Fibroblast of villous mesenchyme (primary cell): ENCODE measurements at regions not wholly inside any gene's neighbourhood (a gene's known extent, or its start where the extent isn't known, plus 50 kb on each side); places are given as distances from the start of the nearest gene placed in this dataset.
A peak's percentile ranks its signal among the peaks of the same experiment; 100 is the strongest.

Experiments used
- DNase-seq: peaks from one replicate; pipeline ENCODE4 v3.0.0-alpha.2; 2010; ENCODE audit warnings: low read depth
- H3K4me3 ChIP-seq: 2 replicates; pipeline ENCODE4 v1.5.1; 2011; ENCODE audit warnings: low read depth, mild to moderate bottlenecking, low read length
- CTCF ChIP-seq: IDR thresholded peaks from 2 replicates; pipeline ENCODE4 v1.5.1; 2012; ENCODE audit warnings: low read depth, mild to moderate bottlenecking, low read length; ENCODE audit not compliant: insufficient read depth

- H3K4me3 ChIP-seq: no peak overlapping the region
- peak; percentile 81 for DNase-seq
- TF ChIP-seq CTCF: no peak
Observed at GRCh38 chr2:12430407-12431133, 286.2 kb upstream of the TRIB2 start.

DNA sequence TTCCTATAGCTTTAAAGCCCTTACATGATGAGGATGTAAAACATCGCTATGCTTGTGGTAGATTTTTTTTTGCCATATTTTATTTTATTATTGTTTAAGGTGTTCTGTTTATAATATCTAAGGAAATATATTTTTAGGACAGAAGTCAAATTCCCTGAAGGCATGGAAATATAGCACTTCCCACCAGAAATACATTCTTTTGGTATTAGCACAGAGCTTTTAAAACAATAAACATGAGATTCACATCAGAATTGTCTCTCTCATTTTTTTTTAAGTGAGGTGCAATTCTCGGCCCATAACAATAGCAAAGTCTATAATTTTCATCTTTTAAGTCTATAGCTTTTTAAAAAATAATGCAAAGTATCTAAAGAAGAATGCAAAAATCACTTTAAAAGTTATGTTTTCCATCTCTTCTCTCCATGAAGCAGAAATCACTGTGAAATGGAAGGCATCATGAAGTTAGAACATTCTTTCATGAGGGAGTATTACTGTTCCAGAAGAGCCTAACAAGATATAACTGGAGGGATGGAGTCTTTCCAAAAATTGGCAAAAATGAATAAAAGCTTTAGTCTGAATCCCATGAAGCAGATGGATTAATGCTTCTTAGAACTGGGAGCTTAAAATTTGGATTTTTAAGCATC, 283.6 kb upstream of the TRIB2 start:
- no peak for TF ChIP-seq CTCF
- DNase-seq: peak; percentile 31

GRCh38 chr2:12433626-12433990, 283.1 kb upstream of the TRIB2 start:
- DNase-seq: no peak
- TF ChIP-seq CTCF: no peak

More for the DNA sequence above, 283.6 kb upstream of the TRIB2 start:
- H3K4me3 ChIP-seq: no peak overlapping the region

DNA sequence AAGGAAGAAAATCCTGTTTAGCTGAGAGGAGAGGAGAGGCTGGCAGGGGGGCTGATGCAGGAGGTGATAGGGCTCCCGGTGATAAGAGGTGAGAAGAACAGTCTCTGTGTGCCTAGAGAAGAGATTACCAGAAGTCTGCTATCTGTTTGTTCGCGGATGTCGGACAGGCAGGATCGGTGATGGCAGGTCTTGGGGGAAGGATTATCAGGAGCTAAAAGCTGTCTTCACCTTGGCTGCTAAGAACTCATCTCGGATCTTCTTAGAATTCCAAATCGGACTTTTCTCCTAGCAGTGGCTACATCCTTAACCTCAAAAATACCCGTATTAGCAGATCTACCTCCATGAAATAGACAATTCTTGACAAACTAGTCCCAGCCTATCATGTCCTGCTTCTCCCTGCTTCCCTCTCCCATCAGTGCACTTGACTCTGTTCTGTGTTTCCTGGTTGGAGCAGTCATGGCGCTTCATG, 282.1 kb upstream of the TRIB2 start:
- H3K4me3 ChIP-seq: no peak overlapping the region
- TF ChIP-seq CTCF: no peak
- DNase-seq: no peak

More at GRCh38 chr2:12433626-12433990, 283.1 kb upstream of the TRIB2 start:
- H3K4me3 ChIP-seq: no peak overlapping the region

DNA sequence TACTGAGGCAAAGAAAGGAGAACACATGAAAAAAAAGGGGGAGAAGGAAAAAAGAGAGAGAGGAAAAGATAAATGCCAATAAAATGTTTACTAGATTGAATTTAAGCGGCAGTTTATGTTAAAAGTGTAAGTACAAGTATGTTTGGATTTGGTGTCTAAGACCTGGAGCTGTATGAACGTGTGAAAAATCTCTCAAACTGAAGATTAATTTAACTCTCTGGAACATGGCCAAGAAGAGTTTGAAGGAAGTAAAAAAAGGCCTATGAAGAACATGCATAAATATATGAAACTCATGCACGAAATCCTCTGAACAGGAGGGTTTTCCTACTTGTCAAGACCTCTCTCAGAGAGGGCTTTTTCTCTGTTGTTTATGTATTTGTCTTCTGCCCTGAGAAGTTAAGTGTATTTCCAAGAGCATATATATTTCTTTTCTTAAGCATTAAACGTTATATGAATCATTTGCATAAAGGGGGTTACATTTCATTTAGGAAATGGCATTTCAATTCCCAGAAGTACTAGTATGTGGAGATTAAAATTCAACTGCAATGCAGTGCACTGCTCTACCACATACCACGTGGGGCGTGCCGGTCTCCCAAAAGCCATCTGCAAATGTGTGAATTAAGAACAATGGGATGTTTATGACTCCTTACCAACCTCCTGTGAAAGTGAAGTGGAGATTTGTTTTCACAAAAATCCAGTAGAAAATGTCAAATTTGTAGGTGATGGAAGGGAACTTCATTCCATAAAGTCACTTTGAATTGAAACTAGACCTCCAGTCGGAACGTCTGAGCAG, 281.1 kb upstream of the TRIB2 start:
- no peak for DNase-seq
- TF ChIP-seq CTCF: no peak
- no peak overlapping the region for H3K4me3 ChIP-seq

DNA sequence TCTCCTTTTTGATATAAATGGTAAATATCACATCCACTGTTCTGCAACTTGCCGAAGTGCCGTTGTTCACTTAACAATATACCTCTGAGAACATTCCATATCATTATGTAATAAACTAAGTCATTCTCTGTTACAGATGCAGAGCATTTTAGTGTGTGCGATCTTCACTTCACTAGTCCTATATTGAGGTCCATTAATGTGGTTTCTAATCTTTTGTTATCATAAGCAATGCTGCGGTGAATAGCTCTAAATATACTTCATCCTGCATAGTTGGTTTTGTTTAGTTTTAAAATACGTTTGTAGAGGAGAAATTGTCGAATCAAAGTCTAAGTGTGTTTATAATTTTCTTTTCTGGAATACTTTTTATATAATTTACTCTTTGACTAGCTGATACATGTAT, 280.3 kb upstream of the TRIB2 start:
- no peak for TF ChIP-seq CTCF
- H3K4me3 ChIP-seq: no peak overlapping the region
- peak; percentile 38 for DNase-seq
